GM10266 (cell line): ENCODE measurements at regions not wholly inside any gene's neighbourhood (a gene's known extent, or its start where the extent isn't known, plus 50 kb on each side); places are given as distances from the start of the nearest gene placed in this dataset.

Experiments used
- DNase-seq: peaks from one replicate; pipeline ENCODE4 v3.0.0; 2012; ENCODE audit errors: extremely low spot score
- TF ChIP-seq, protein P1 (sequence below): IDR thresholded peaks from 2 replicates; pipeline ENCODE4 v1.5.1; 2012; ENCODE audit warnings: mild to moderate bottlenecking, low read depth; ENCODE audit not compliant: control insufficient read depth, insufficient read depth; ENCODE audit errors: missing control alignments

DNA sequence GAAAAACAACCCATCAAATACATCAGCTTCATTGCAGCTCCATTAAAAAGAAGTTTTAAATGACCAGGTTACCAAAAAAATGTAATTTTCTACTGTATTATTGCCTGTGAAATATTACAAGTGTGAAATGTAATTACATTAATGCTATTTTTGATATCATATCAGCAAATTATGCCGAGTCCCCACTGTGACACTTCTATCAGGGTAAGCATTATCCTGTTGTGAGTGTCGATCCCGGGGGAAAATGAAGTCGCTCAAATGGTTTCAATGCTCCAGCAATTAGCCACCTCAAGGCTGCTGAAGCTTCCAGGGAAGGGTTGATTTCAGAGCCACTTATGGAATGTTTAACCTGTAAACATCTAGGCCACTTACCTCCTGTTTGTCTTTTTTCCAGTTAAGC is 70.4 kb downstream of the RCN1 start:
- TF ChIP-seq, protein P1, sequence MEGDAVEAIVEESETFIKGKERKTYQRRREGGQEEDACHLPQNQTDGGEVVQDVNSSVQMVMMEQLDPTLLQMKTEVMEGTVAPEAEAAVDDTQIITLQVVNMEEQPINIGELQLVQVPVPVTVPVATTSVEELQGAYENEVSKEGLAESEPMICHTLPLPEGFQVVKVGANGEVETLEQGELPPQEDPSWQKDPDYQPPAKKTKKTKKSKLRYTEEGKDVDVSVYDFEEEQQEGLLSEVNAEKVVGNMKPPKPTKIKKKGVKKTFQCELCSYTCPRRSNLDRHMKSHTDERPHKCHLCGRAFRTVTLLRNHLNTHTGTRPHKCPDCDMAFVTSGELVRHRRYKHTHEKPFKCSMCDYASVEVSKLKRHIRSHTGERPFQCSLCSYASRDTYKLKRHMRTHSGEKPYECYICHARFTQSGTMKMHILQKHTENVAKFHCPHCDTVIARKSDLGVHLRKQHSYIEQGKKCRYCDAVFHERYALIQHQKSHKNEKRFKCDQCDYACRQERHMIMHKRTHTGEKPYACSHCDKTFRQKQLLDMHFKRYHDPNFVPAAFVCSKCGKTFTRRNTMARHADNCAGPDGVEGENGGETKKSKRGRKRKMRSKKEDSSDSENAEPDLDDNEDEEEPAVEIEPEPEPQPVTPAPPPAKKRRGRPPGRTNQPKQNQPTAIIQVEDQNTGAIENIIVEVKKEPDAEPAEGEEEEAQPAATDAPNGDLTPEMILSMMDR = no peak
- no peak for DNase-seq

DNA sequence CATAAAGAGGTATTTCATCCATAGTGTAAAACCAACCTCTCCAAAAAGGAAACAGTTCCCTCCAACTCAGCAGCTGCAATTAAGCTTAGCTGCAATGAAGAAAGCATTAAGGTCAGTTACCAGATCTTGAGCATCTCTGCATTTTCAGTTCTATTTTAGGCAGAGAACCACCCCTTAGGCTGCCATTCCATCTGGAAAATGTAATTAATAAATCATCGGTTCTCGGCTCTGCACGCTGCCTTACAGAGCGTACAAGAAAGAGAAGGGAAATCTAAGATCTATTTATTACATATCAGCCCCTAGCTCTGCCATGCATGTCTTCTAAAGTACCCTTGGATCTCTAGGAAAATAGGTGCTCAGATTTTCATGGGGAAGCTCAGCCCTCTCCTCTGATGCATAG is 71.5 kb downstream of the RCN1 start:
- no peak for DNase-seq
- TF ChIP-seq, protein P1 = no peak

DNA sequence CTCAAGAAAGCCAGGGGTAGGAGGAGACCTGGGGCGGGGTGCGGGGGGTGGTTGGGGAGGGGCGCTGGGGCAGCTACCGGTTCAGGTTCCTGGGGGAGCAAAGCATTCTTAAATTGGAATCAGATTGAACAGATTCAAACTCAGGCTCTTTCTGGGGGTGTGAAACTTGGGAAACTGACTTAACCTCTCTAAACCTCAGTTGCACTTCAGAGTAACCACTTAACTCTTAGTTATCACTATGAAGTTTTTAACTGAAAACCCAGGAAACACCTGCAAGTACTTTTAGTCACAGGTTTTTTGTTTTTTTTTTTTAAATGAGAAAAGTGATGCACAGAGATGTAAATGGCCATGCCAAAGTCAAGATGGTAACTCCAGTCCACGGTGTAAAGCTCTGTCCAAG is 72.0 kb downstream of the RCN1 start:
- DNase-seq = no peak
- TF ChIP-seq, protein P1 = no peak

DNA sequence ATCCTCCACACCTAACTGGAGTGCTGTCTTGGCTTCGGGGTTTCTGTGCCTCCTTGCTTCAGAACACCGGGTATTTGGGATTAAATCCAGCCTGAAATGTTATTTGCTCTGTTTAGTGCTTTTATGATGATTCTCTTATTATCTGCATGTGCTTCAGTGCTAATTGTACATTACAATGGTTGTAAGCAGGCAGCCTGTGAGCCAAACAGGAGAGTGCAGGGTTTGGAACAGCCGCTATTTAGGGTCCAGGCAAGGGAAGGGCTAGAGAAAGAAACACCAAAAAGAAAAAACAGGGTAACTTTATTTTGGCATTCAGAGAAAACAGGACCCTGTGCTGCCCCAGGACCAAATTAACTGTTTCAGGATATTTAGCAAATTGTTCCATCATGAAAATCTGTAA is 72.7 kb downstream of the RCN1 start:
- no peak for DNase-seq
- TF ChIP-seq, protein P1 = no peak

DNA sequence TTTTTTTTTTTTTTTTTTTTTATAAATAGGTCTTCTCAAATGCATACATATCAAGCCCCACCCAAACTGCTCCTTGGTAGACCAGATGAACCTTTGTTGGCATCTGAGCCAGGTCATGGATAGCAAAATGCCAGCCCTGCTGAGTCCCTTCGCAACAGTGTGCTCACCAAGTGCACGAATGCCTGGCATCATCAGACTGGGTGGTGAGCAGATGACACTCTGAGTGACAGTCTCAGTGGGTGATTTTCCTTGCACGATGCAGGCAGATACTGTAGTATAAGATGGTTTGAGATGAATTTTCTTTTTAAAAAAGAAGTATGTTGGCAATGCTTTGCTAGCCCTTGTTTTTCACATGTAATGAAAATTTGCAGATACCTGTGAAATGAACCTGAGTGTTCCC is 74.0 kb downstream of the RCN1 start:
- TF ChIP-seq, protein P1 = no peak
- no peak for DNase-seq

DNA sequence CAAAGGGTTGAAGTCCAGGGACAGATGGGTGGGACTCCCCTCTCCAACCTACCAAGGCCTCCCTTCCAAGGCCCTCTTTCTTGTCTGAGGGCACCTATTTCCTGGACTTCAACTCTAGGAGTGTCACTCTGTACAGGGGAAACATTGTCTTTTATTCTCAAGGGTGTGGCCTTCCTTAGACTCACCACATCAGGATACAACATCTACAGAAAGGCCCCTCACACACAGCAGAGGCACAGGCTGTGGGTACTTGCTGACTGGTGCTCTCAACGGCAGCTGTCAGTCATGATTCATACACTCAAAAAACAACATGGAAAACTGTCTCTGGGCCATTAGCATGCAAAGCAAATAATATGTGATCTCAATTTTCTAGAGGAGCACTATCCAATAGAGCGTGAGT is 78.0 kb downstream of the RCN1 start:
- TF ChIP-seq, protein P1 = no peak
- DNase-seq = no peak

DNA sequence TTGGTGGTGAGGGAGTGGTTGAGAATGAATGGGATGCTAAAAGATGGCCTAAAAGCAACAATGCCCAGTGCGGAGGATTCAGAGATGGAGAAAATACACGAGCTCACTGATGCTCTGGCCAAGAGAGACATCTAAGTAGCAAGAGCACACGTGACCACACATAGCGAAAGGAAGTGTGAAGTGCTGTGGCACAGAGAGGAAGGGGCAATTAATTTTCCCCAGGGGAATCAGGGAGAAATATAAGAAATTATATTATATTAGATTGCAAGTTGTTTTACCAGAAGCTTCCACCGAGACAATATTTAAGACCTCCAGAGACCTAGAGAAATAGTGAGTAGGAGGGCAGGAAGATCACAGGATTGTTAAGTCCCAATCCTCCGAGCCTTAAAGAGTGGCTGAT is 80.6 kb downstream of the RCN1 start:
- TF ChIP-seq, protein P1 = no peak

More for the DNA sequence above, 80.6 kb downstream of the RCN1 start:
- no peak for DNase-seq
